ENCODE measurements at regions not wholly inside any gene's neighbourhood (a gene's known extent, or its start where the extent isn't known, plus 50 kb on each side); places are given as distances from the start of the nearest gene placed in this dataset.
"Not testable (repeated sequence)": the region's sequence is repeated elsewhere in the genome, so short reads cannot be mapped to it uniquely, and the experiment has no call there.

DNA sequence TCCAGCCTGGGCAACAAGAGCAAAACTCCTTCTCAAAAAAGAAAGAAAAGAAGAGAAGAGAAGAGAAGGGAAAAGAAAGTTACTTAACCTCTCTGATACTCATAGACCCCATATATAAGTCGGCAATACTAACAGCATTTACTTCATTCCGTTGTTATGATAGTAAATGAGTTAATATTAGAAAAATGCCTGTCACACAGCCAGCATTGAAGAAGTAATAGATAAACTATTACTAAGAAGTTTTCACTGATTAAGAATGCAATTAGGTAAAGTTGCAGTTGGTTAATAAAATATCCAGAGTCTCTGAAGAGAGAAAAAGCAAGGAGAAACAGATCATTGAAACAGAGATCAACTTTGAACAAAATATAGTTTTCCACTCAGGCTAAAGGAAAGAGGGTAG lies 161.3 kb upstream of the UBE2E3 start:
- no peaks in the 10 kb centered on the region for H3K9me3 Mint-ChIP-seq
- intact Hi-C loops (cut with micrococcal nuclease): no loop called here
- H3K36me3 Mint-ChIP-seq (ENCODE audit: low read depth): no peaks in the 10 kb centered on the region
- DNase-seq (ENCODE audit: low spot score): no peak
- no peaks in the 10 kb centered on the region for H3K4me1 Mint-ChIP-seq (ENCODE audit: low read depth)
- H3K27me3 Mint-ChIP-seq (ENCODE audit: insufficient read depth): no peaks in the 10 kb centered on the region
- no peak overlapping the region for H3K4me3 Mint-ChIP-seq
- no peak overlapping the region for H3K27ac Mint-ChIP-seq

DNA sequence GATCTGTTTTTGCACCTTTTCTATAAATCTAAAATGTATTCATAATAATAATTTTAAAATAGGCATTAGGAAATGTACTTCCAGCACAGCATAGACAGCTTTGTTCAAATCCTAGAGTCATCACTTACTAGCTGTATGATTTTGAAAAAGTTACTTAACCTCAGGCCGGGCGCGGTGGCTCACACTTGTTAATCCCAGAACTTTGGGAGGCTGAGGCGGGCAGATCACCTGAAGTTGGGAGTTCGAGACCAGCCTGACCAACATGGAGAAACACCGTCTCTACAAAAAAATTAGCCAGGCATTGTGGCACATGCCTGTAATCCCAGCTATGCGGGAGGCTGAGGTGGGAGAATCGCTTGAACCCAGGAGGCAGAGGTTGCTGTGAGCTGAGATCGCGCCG lies 161.7 kb upstream of the UBE2E3 start:
- H3K27me3 Mint-ChIP-seq (ENCODE audit: insufficient read depth); intact Hi-C loops (cut with micrococcal nuclease); H3K27ac Mint-ChIP-seq; H3K4me3 Mint-ChIP-seq; H3K4me1 Mint-ChIP-seq (ENCODE audit: low read depth); DNase-seq (ENCODE audit: low spot score); H3K36me3 Mint-ChIP-seq (ENCODE audit: low read depth); H3K9me3 Mint-ChIP-seq: not testable (repeated sequence)

DNA sequence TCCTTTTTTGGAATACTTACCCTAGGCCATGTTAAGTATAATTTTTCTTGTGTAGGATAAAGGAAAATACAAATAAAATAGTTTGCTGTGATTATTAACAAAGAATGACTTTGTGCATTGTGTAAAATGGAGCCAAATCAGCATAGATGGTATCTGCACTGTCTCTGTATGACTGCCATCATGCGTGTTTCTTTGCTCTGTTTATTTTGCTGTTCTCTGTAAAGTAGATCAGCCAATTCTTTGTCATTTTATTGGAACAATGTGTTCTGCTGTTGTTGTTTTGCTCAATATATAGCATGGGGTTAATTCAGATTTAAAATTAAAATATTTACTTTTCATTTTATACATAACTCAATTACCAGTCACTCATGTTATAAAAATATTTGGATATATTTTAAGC lies 181.3 kb upstream of the UBE2E3 start:
- H3K36me3 Mint-ChIP-seq (ENCODE audit: low read depth): no peaks in the 10 kb centered on the region
- H3K27ac Mint-ChIP-seq: no peak overlapping the region
- H3K27me3 Mint-ChIP-seq (ENCODE audit: insufficient read depth): peaks cover 1% of the 10 kb centered on the region
- intact Hi-C loops (cut with micrococcal nuclease): no loop called here
- no peak overlapping the region for H3K4me3 Mint-ChIP-seq
- no peak for DNase-seq (ENCODE audit: low spot score)
- H3K4me1 Mint-ChIP-seq (ENCODE audit: low read depth): no peaks in the 10 kb centered on the region
- no peaks in the 10 kb centered on the region for H3K9me3 Mint-ChIP-seq

DNA sequence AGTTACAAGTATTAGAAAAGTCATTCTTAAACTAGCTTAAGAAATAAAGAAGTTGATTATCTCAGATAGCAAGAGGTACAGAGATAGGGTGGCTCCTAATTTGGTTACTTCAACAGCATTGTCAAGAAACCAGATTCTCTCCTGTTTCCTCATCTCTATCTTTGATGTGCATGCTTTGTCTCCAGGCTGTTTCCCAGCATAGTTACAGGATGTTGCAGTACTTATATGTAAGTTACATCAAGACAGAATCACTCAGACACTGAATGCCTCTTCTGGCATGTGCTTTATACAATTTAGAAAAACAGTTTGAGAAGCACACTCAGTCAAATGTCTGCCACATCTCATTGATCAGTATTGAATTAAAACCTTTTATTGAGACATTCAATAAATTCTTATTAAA lies 189.5 kb upstream of the UBE2E3 start:
- intact Hi-C loops (cut with micrococcal nuclease): no loop called here
- H3K4me1 Mint-ChIP-seq (ENCODE audit: low read depth): no peaks in the 10 kb centered on the region
- no peaks in the 10 kb centered on the region for H3K36me3 Mint-ChIP-seq (ENCODE audit: low read depth)

DNA sequence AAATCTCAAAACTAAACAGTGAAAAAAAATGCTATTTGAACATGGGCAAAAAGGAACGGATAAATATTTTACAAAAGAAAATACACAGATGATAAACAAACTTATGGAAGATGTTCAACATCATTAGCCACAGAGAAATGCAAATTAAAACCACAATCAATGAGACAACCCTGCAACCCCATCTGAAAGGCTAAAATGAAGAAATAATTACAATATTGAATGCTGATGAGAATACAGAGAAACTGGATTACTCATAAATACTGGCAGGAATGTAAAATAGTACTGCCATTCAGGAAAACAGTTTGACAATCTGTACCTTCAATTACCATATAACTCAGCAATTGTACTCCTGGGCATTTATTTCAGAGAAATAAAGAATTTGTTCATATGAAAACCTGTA lies 193.1 kb upstream of the UBE2E3 start:
- intact Hi-C loops (cut with micrococcal nuclease): no loop called here
- H3K4me3 Mint-ChIP-seq: no peak overlapping the region
- no peaks in the 10 kb centered on the region for H3K9me3 Mint-ChIP-seq
- no peaks in the 10 kb centered on the region for H3K36me3 Mint-ChIP-seq (ENCODE audit: low read depth)
- peaks cover 6% of the 10 kb centered on the region for H3K27me3 Mint-ChIP-seq (ENCODE audit: insufficient read depth)
- DNase-seq (ENCODE audit: low spot score): no peak
- no peaks in the 10 kb centered on the region for H3K4me1 Mint-ChIP-seq (ENCODE audit: low read depth)
- H3K27ac Mint-ChIP-seq: no peak overlapping the region

More for the DNA sequence above, 189.5 kb upstream of the UBE2E3 start:
- Mint-ChIP-seq H3K27me3 (ENCODE audit: insufficient read depth) (peaks cover 6% of the 10 kb centered on the region), H3K27ac (no peak overlapping the region), H3K9me3 (no peaks in the 10 kb centered on the region), H3K4me3 (no peak overlapping the region)
- DNase-seq (ENCODE audit: low spot score): no peak

DNA sequence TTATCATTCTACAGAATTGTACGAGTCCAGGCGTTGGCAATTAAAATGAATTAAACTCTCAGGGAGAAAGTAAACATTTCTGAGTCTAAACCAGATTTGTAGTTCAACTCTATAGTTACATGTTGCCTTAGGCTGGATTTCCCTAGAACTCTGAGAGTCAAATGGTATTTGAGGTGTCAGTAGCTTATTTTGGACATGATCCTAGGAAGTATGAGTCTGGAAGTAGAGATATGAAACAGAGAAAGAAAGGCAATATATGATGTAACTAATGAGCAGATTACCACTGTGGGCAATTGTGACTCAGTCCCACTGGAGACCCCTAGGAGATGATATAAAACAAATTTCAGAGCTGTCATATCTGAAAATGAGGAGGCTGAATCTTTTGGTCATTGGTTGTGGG lies 199.1 kb upstream of the UBE2E3 start:
- intact Hi-C loops (cut with micrococcal nuclease): no loop called here
- Mint-ChIP-seq H3K4me1 (ENCODE audit: low read depth) (no peaks in the 10 kb centered on the region), H3K9me3 (no peaks in the 10 kb centered on the region), H3K27ac (no peak overlapping the region), H3K36me3 (ENCODE audit: low read depth) (no peaks in the 10 kb centered on the region), H3K4me3 (no peak overlapping the region), H3K27me3 (ENCODE audit: insufficient read depth) (peaks cover 2% of the 10 kb centered on the region)
- DNase-seq (ENCODE audit: low spot score): no peak

DNA sequence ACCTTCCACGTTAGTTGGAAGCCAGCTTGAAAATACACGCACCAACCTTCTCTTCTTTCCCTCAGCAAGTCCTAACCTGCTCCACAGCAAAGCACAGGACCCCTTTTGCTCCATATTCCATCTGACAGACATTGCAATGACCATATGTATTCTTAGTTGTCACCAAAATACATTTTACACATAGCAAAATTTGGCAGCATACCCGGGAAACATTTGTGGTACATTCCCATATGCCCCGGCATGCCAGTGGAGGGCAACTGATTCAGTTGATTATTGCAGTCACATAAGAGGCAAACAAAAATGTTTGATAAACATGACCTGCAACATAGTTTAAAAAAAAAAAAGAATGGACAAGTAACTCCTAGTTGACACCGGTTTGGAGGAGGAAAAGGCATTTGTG lies 202.1 kb upstream of the UBE2E3 start:
- Mint-ChIP-seq H3K27me3 (ENCODE audit: insufficient read depth) (peaks cover 2% of the 10 kb centered on the region), H3K27ac (no peak overlapping the region), H3K4me1 (ENCODE audit: low read depth) (no peaks in the 10 kb centered on the region), H3K36me3 (ENCODE audit: low read depth) (no peaks in the 10 kb centered on the region), H3K9me3 (no peaks in the 10 kb centered on the region), H3K4me3 (no peak overlapping the region)
- DNase-seq (ENCODE audit: low spot score): no peak
- intact Hi-C loops (cut with micrococcal nuclease): loop anchor here (10.0 kb wide), 1 partner anchor 277 kb away; no protein-coding TSS in a partner anchor

DNA sequence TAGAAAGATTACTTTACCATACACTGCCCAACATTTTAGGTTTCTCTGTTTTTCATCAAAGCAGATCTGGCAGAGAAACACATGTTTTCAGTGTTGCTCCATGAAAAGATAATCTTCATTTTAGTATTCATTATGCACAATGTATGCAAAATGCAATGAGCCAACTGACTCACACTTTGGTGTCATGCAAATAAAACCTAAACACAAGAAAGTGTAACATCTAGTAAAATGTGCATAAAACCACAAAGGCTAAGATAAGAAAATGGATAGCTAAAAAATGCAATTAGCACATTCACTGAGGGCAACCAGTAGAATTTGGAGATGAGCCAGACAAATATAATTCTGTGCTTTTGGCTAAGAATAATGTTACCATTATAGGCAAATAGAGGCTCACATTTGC lies 203.5 kb upstream of the UBE2E3 start:
- intact Hi-C loops (cut with micrococcal nuclease): loop anchor here (10.0 kb wide), 1 partner anchor 278 kb away; no protein-coding TSS in a partner anchor
- DNase-seq (ENCODE audit: low spot score): no peak
- peaks cover 2% of the 10 kb centered on the region for H3K27me3 Mint-ChIP-seq (ENCODE audit: insufficient read depth)
- no peak overlapping the region for H3K27ac Mint-ChIP-seq
- H3K4me1 Mint-ChIP-seq (ENCODE audit: low read depth): no peaks in the 10 kb centered on the region
- H3K9me3 Mint-ChIP-seq: no peaks in the 10 kb centered on the region
- H3K36me3 Mint-ChIP-seq (ENCODE audit: low read depth): no peaks in the 10 kb centered on the region
- H3K4me3 Mint-ChIP-seq: no peak overlapping the region

DNA sequence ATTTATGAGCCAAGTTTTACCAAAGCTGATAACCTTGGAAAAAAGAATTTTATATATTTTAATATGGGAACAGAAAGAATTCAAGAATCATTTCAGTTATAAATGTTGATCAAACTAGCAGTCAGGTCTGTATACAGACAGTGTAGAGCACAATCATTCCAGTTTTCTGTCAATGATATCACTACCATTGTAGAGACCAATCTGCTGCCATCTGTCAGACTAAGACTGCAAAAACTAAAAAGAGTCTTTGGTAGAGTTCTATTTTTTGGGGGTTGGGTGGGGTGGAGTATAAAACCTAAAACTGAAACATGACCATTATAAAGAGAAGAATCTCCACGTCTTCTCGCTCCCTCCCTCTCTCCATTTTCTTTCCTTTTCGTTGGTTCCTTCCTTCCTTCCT lies 204.7 kb upstream of the UBE2E3 start:
- Mint-ChIP-seq H3K36me3 (ENCODE audit: low read depth) (no peaks in the 10 kb centered on the region), H3K4me3 (no peak overlapping the region), H3K9me3 (no peaks in the 10 kb centered on the region), H3K4me1 (ENCODE audit: low read depth) (no peaks in the 10 kb centered on the region), H3K27me3 (ENCODE audit: insufficient read depth) (peaks cover 2% of the 10 kb centered on the region), H3K27ac (no peak overlapping the region)
- intact Hi-C loops (cut with micrococcal nuclease): loop anchor here (10.0 kb wide), 1 partner anchor 279 kb away; no protein-coding TSS in a partner anchor
- DNase-seq (ENCODE audit: low spot score): no peak

DNA sequence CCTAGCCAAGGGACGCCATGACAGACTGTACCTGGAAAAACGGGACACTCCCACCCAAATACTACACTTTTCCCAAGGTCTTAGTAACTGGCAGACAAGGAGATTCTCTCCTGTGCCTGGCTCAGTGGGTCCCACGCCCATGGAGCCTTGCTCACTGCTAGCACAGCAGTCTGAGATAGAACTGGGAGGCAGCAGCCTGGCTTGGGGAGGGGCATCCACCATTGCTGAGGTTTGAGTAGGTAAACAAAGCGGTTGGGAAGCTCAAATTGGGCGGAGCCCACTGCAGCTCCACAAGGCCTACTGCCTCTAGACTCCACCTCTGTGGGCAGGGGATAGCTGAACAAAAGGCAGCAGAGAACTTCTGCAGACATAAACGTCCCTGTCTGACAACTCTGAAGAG lies 215.1 kb upstream of the UBE2E3 start:
- intact Hi-C loops (cut with micrococcal nuclease); H3K27ac Mint-ChIP-seq; H3K36me3 Mint-ChIP-seq (ENCODE audit: low read depth); H3K9me3 Mint-ChIP-seq; H3K4me3 Mint-ChIP-seq; H3K27me3 Mint-ChIP-seq (ENCODE audit: insufficient read depth); H3K4me1 Mint-ChIP-seq (ENCODE audit: low read depth); DNase-seq (ENCODE audit: low spot score): not testable (repeated sequence)

DNA sequence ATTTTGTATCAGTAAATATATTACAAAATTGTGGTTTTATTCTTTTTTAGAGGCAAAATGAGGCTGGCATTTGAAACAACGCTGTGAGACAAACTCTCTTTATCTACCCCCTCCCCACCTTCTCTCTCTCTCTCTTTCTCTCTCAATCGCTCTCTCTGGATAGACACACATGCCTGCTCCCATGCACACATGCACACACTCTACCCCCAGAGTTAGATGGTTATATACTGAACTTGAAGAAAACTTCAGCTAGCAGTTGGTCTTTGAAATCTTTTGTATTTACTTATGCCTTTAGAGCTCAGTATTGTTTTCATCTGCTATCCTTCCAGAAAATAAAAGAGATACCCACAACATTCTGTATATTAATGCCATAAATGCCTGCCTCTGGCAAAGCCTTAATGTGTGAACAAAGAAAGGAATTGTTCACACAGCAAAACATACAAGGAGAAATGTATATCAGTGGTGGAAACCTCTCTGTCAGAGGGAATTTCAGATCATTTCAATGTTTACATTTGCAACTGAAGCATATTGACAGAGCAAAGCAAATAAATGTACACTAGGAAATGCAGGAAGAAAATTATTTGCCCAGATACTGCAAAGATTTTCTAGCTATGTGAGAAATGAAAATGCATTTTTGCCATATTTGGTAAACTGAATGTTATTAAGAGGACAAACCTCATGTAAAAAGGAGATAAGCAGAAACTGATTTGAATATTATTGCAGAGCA lies 217.0 kb upstream of the UBE2E3 start:
- Mint-ChIP-seq H3K4me3 (no peak overlapping the region), H3K27me3 (ENCODE audit: insufficient read depth) (peaks cover 2% of the 10 kb centered on the region), H3K27ac (no peak overlapping the region), H3K36me3 (ENCODE audit: low read depth) (no peaks in the 10 kb centered on the region), H3K4me1 (ENCODE audit: low read depth) (no peaks in the 10 kb centered on the region), H3K9me3 (no peaks in the 10 kb centered on the region)
- no peak for DNase-seq (ENCODE audit: low spot score)
- intact Hi-C loops (cut with micrococcal nuclease): no loop called here

DNA sequence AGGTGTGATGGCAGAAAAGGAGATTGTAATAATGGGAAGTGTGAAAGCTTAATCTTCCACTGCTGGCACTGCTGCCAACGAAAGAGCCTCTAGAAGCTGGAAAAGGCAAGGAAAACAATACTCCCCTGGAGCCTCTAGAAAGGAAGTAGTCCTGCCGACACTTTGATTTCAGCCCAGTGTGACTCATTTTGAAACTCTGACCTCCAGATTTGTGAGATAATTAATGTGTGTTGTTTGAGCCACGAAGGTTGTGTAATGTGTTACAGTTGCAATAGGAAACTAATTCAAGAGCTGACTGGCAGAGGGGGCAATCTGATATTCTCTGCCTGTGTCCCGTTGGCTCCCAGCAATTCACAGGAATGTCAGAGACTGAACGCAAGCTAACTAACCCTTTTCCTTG lies 219.2 kb upstream of the UBE2E3 start:
- DNase-seq (ENCODE audit: low spot score): no peak
- no peaks in the 10 kb centered on the region for H3K36me3 Mint-ChIP-seq (ENCODE audit: low read depth)
- H3K4me3 Mint-ChIP-seq: no peak overlapping the region
- H3K9me3 Mint-ChIP-seq: no peaks in the 10 kb centered on the region
- intact Hi-C loops (cut with micrococcal nuclease): no loop called here
- H3K27me3 Mint-ChIP-seq (ENCODE audit: insufficient read depth): no peaks in the 10 kb centered on the region
- H3K4me1 Mint-ChIP-seq (ENCODE audit: low read depth): no peaks in the 10 kb centered on the region
- H3K27ac Mint-ChIP-seq: no peak overlapping the region

DNA sequence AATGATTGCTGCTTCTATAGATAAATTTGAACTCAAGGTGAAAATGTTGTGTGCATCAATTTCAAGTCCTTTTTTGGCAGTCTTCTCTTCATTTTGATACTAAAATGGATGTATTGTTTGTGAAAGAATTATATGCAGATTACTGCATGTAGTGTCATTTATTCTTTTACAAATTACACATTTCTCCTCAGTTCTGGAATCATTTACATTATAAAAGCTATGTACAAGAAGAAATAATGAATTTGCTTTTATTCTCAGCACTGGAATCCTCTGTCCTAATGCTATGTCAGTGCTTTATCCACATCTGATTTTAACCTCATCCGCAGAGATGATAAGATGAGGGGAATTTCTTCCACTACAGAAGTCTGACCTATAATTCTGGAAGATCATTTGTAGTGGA lies 220.8 kb upstream of the UBE2E3 start:
- no peaks in the 10 kb centered on the region for H3K4me1 Mint-ChIP-seq (ENCODE audit: low read depth)
- H3K36me3 Mint-ChIP-seq (ENCODE audit: low read depth): no peaks in the 10 kb centered on the region
- H3K4me3 Mint-ChIP-seq: no peak overlapping the region
- H3K9me3 Mint-ChIP-seq: no peaks in the 10 kb centered on the region
- no peaks in the 10 kb centered on the region for H3K27me3 Mint-ChIP-seq (ENCODE audit: insufficient read depth)
- no peak for DNase-seq (ENCODE audit: low spot score)
- intact Hi-C loops (cut with micrococcal nuclease): no loop called here
- H3K27ac Mint-ChIP-seq: no peak overlapping the region

All from activated T-helper 1 cell treated with anti-CD3 and anti-CD28 coated beads, Interleukin-12 subunit alpha, Interleukin-12 subunit beta, Interleukin-2, Interleukin-4 antibody, amounts not matched to agents 30 ng/mL and 10 ng/mL and 1 ng/mL, durations not matched to agents 14 hours and 24 hours and 36 hours (primary cell).